ENCODE measurements at regions not wholly inside any gene's neighbourhood (a gene's known extent, or its start where the extent isn't known, plus 50 kb on each side); places are given as distances from the start of the nearest gene placed in this dataset.

GRCh38 chr12:4047421-4047820 lies 174.2 kb upstream of the PARP11 start:
- Histone ChIP-seq H3K4me3 (ENCODE audit: low read length) (no peak overlapping the region), H3K27ac (ENCODE audit: low read depth, low read length) (no peak overlapping the region), H3K9me3 (ENCODE audit: control insufficient read depth, low read length) (peaks cover 19% of the 10 kb centered on the region), H3K4me1 (ENCODE audit: control insufficient read depth, insufficient read depth, low read length) (no peaks in the 10 kb centered on the region), H3K27me3 (ENCODE audit: control insufficient read depth, insufficient read depth, low read length, poor library complexity, severe bottlenecking) (no peaks in the 10 kb centered on the region), H3K36me3 (ENCODE audit: control insufficient read depth, insufficient read depth, low read length) (no peaks in the 10 kb centered on the region), H3K9ac (ENCODE audit: extremely low read depth, low read length, poor library complexity, severe bottlenecking) (no peak overlapping the region)
- 89 to 96% methylated on average over 4 to 7 of the region's 7 CpGs for WGBS, 2 experiments (ENCODE audit: insufficient coverage in 1 of 2, insufficient read length in 1 of 2)
- Mint-ChIP-seq H3K9me3 (peaks cover 24% of the 10 kb centered on the region), H3K4me3 (no peak overlapping the region), H3K4me1 (peaks cover 12% of the 10 kb centered on the region), H3K27ac (no peak overlapping the region), H3K36me3 (ENCODE audit: low read depth) (peaks cover 10% of the 10 kb centered on the region), H3K27me3 (ENCODE audit: insufficient read depth) (peaks cover 26% of the 10 kb centered on the region)
- DNase-seq = peak; percentile 26
- TF ChIP-seq CTCF (conservative IDR thresholded peaks at IDR 0.05) = no peak

GRCh38 chr12:4046495-4046840 lies 173.3 kb upstream of the PARP11 start:
- Histone ChIP-seq H3K9ac (ENCODE audit: extremely low read depth, low read length, poor library complexity, severe bottlenecking) (no peak overlapping the region), H3K9me3 (ENCODE audit: control insufficient read depth, low read length) (peaks cover 19% of the 10 kb centered on the region), H3K27me3 (ENCODE audit: control insufficient read depth, insufficient read depth, low read length, poor library complexity, severe bottlenecking) (no peaks in the 10 kb centered on the region), H3K36me3 (ENCODE audit: control insufficient read depth, insufficient read depth, low read length) (no peaks in the 10 kb centered on the region), H3K4me1 (ENCODE audit: control insufficient read depth, insufficient read depth, low read length) (no peaks in the 10 kb centered on the region), H3K27ac (ENCODE audit: low read depth, low read length) (no peak overlapping the region), H3K4me3 (ENCODE audit: low read length) (no peak overlapping the region)
- no peak overlapping the region for H3K27ac Mint-ChIP-seq
- no peak overlapping the region for H3K4me3 Mint-ChIP-seq
- TF ChIP-seq CTCF (conservative IDR thresholded peaks at IDR 0.05) = no peak
- WGBS, 2 experiments (ENCODE audit: insufficient coverage in 1 of 2, insufficient read length in 1 of 2) = 83 to 97% methylated on average over 4 to 6 of the region's 6 CpGs
- DNase-seq = peak; percentile 30
- peaks cover 18% of the 10 kb centered on the region for H3K4me1 Mint-ChIP-seq
- H3K9me3 Mint-ChIP-seq = peaks cover 24% of the 10 kb centered on the region
- H3K36me3 Mint-ChIP-seq (ENCODE audit: low read depth) = peaks cover 10% of the 10 kb centered on the region
- peaks cover 23% of the 10 kb centered on the region for H3K27me3 Mint-ChIP-seq (ENCODE audit: insufficient read depth)

- Mint-ChIP-seq H3K4me3 (no peak overlapping the region), H3K27me3 (ENCODE audit: insufficient read depth) (peaks cover 21% of the 10 kb centered on the region), H3K27ac (no peak overlapping the region), H3K9me3 (peaks cover 24% of the 10 kb centered on the region), H3K4me1 (peaks cover 19% of the 10 kb centered on the region), H3K36me3 (ENCODE audit: low read depth) (peaks cover 10% of the 10 kb centered on the region)
- TF ChIP-seq CTCF (conservative IDR thresholded peaks at IDR 0.05) = no peak
- H3K27me3 ChIP-seq (ENCODE audit: control insufficient read depth, insufficient read depth, low read length, poor library complexity, severe bottlenecking) = no peaks in the 10 kb centered on the region
- peaks cover 19% of the 10 kb centered on the region for H3K9me3 ChIP-seq (ENCODE audit: control insufficient read depth, low read length)
- no peak overlapping the region for H3K4me3 ChIP-seq (ENCODE audit: low read length)
- H3K27ac ChIP-seq (ENCODE audit: low read depth, low read length) = no peak overlapping the region
- peak; percentile 32 for DNase-seq
- no peaks in the 10 kb centered on the region for H3K36me3 ChIP-seq (ENCODE audit: control insufficient read depth, insufficient read depth, low read length)
- H3K4me1 ChIP-seq (ENCODE audit: control insufficient read depth, insufficient read depth, low read length) = no peaks in the 10 kb centered on the region
- no peak overlapping the region for H3K9ac ChIP-seq (ENCODE audit: extremely low read depth, low read length, poor library complexity, severe bottlenecking)
- WGBS, 2 experiments (ENCODE audit: insufficient coverage in 1 of 2, insufficient read length in 1 of 2) = 95 to 96% methylated on average over 14 to 16 of the region's 16 CpGs
These were observed 172.7 kb upstream of the PARP11 start for GRCh38 chr12:4045786-4046494.

All from endodermal cell (in vitro differentiated cells).